SK-N-SH (cell line): ENCODE measurements at regions not wholly inside any gene's neighbourhood (a gene's known extent, or its start where the extent isn't known, plus 50 kb on each side); places are given as distances from the start of the nearest gene placed in this dataset.
"Not testable (repeated sequence)": the region's sequence is repeated elsewhere in the genome, so short reads cannot be mapped to it uniquely, and the experiment has no call there.

Experiments used
- CTCF ChIA-PET: fragments of 300-600, 350-600 bp; formaldehyde crosslinking; extraction: SDS; loops from one replicate; lab custom pipeline; 2021; lab: Yijun Ruan, JAX
- POLR2A ChIA-PET: fragments of 350-600 bp; sonication (Branson Sonifier 250); formaldehyde crosslinking; extraction: SDS; loops from one replicate; lab custom pipeline; 2020; ENCODE audit warnings: antibody characterized with exemption, inconsistent platforms; lab: Yijun Ruan, JAX
- DNase-seq: peaks from one replicate; pipeline ENCODE4 v3.0.0; 2012
- H2AFZ ChIP-seq: fragments of 200-600 bp; sonication (generic); 2 replicates; pipeline ENCODE4 v1.8.1; 2016; ENCODE audit warnings: antibody characterized with exemption, mild to moderate bottlenecking, low read depth
- H3F3A ChIP-seq: fragments of 200-600 bp; sonication (generic); replicated peaks from 2 replicates; pipeline ENCODE3; 2016; ENCODE audit warnings: antibody characterized with exemption, mild to moderate bottlenecking; ENCODE audit not compliant: insufficient read depth
- H3K27ac ChIP-seq, 2 experiments: fragments of 200-500 bp in 1 of 2; fragments of 200-600 bp in 1 of 2; sonication (Bioruptor generic) in 1 of 2; sonication (generic), shearing (Covaris generic) in 1 of 2; 2 replicates each; pipeline versions ENCODE4 v1.5.1 to v1.6.1; 2014 to 2016; ENCODE audit warnings: low read depth in 2 of 2, inconsistent platforms in 1 of 2, low read length in 1 of 2, mild to moderate bottlenecking in 1 of 2, mixed read lengths in 1 of 2
- H3K27me3 ChIP-seq: fragments of 200-600 bp; sonication (generic), shearing (Covaris generic); 2 replicates; pipeline ENCODE4 v1.6.1; 2016; ENCODE audit warnings: mixed run types; ENCODE audit not compliant: insufficient read depth
- H3K36me3 ChIP-seq, 2 experiments: fragments of 200-500 bp in 1 of 2; fragments of 200-600 bp in 1 of 2; sonication (Bioruptor generic) in 1 of 2; sonication (generic) in 1 of 2; replicated peaks in 1 of 2; 2 replicates each; pipeline versions ENCODE3 to v1.5.1; 2014 to 2016; ENCODE audit warnings: low read length in 1 of 2, mild to moderate bottlenecking in 1 of 2; ENCODE audit not compliant: insufficient read depth in 2 of 2, control insufficient read depth in 1 of 2
- H3K4me1 ChIP-seq, 2 experiments: fragments of 200-500 bp in 1 of 2; fragments of 200-600 bp in 1 of 2; sonication (Bioruptor generic) in 1 of 2; sonication (generic), shearing (Covaris generic) in 1 of 2; 2 replicates each; pipeline versions ENCODE4 v1.5.1 to v1.6.1; 2014 to 2016; ENCODE audit warnings: low read depth in 1 of 2, low read length in 1 of 2, mixed run types in 1 of 2; ENCODE audit not compliant: insufficient read depth in 2 of 2, control insufficient read depth in 1 of 2
- H3K4me2 ChIP-seq: fragments of 200-600 bp; sonication (generic), shearing (Covaris generic); 2 replicates; pipeline ENCODE4 v1.6.1; 2017; ENCODE audit warnings: mixed run types
- H3K4me3 ChIP-seq, 2 experiments: fragments of 200-500 bp in 1 of 2; fragments of 200-600 bp in 1 of 2; sonication (Bioruptor generic) in 1 of 2; sonication (generic), shearing (Covaris generic) in 1 of 2; 2 replicates each; pipeline versions ENCODE4 v1.5.1 to v1.8.1; 2014 to 2016; ENCODE audit warnings: low read depth in 2 of 2, inconsistent platforms in 1 of 2, low read length in 1 of 2, mild to moderate bottlenecking in 1 of 2, mixed read lengths in 1 of 2, moderate library complexity in 1 of 2
- H3K79me2 ChIP-seq: fragments of 200-600 bp; sonication (generic); 2 replicates; pipeline ENCODE4 v1.8.1; 2017; ENCODE audit warnings: mild to moderate bottlenecking; ENCODE audit not compliant: insufficient read depth
- H3K9ac ChIP-seq: fragments of 200-600 bp; sonication (generic); 2 replicates; pipeline ENCODE4 v1.6.1; 2017; ENCODE audit warnings: mixed run types
- H3K9me2 ChIP-seq: fragments of 200-600 bp; sonication (generic); 2 replicates; pipeline ENCODE4 v1.6.1; 2017; ENCODE audit warnings: mixed run types
- H3K9me3 ChIP-seq: fragments of 200-600 bp; sonication (generic); 2 replicates; pipeline ENCODE4 v1.6.1; 2017; ENCODE audit warnings: mixed run types, mild to moderate bottlenecking, moderate library complexity
- H4K20me1 ChIP-seq: fragments of 200-600 bp; sonication (generic); 2 replicates; pipeline ENCODE4 v1.6.1; 2017; ENCODE audit warnings: mild to moderate bottlenecking, mixed run types; ENCODE audit not compliant: insufficient read depth
- ELF1 ChIP-seq: IDR thresholded peaks from 2 replicates; pipeline ENCODE4 v1.4.0; 2012
- EP300 ChIP-seq, 2 experiments: IDR thresholded peaks; 2 replicates each; pipeline versions ENCODE4 v1.4.0 to v1.6.1; 2012; ENCODE audit warnings: borderline replicate concordance in 1 of 2, low read depth in 1 of 2, low read length in 1 of 2
- FOXM1 ChIP-seq: IDR thresholded peaks from 2 replicates; pipeline ENCODE4 v1.4.0; 2012; ENCODE audit warnings: low read depth, mild to moderate bottlenecking
- JUND ChIP-seq: IDR thresholded peaks from 2 replicates; pipeline ENCODE4 v1.4.0; 2012
- MAX ChIP-seq: IDR thresholded peaks from 2 replicates; pipeline ENCODE4 v1.4.0; 2012; ENCODE audit warnings: low read depth
- MEF2A ChIP-seq: IDR thresholded peaks from 2 replicates; pipeline ENCODE4 v1.4.0; 2012; ENCODE audit warnings: low read depth, borderline replicate concordance
- MXI1 ChIP-seq: IDR thresholded peaks from 2 replicates; pipeline ENCODE4 v1.6.1; 2012; ENCODE audit warnings: mild to moderate bottlenecking, low read depth, low read length, improper control_type of control experiment
- NFIC ChIP-seq: IDR thresholded peaks from 2 replicates; pipeline ENCODE4 v1.4.0; 2012; ENCODE audit warnings: borderline replicate concordance
- PBX3 ChIP-seq: IDR thresholded peaks from 2 replicates; pipeline ENCODE4; 2012
- RCOR1 ChIP-seq: fragments of 150-350 bp; IDR thresholded peaks from 2 replicates; pipeline ENCODE4 v1.6.1; 2017; ENCODE audit warnings: antibody characterized with exemption, low read length
- RFX5 ChIP-seq: IDR thresholded peaks from 2 replicates; pipeline ENCODE4 v1.6.1; 2012; ENCODE audit warnings: mild to moderate bottlenecking, improper control_type of control experiment, low read length
- RXRA ChIP-seq: IDR thresholded peaks from 2 replicates; pipeline ENCODE4 v1.4.0; 2012; ENCODE audit warnings: low read depth, mild to moderate bottlenecking, borderline replicate concordance
- TCF12 ChIP-seq: IDR thresholded peaks from 2 replicates; pipeline ENCODE4 v1.4.0; 2012
- WGBS: methylation state at CpG from one replicate; pipeline ENCODE4 v1.1.6; 2017; ENCODE audit warnings: low lambda C conversion rate; 5-methylcytosine and 5-hydroxymethylcytosine counted together
- TF ChIP-seq, protein P1 (sequence below): fragments of 150-350 bp; IDR thresholded peaks from 2 replicates; pipeline ENCODE4 v1.6.1; 2016; ENCODE audit warnings: mild to moderate bottlenecking, low read depth, low read length

DNA sequence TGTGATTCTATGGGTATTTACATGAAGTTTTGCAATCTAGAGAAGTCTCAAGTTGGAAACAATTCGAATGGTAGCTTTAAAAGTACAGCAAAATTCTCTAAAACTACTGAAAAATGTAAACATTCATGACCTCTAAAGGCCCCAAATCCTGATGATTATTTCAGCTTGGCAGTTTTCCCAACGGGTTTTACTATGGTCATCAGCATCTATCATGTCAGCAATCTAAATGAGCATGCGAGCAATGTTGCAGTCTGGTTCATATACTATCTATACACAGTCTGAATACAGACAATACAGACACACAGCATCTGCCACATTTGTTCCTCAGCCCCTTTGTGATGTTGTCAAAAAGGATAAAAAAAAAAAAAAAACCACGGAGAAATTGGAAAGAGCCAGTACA is 790.3 kb upstream of the HTR2C start:
- no peaks in the 10 kb centered on the region for H3K9me3 ChIP-seq
- no peak overlapping the region for H2AFZ ChIP-seq
- ChIA-PET POLR2A (no interaction called here), CTCF (interaction anchor here (1.1 kb wide), 1 partner anchor 28 kb away, joined by 3 read pairs; no protein-coding TSS in a partner anchor)
- no peaks in the 10 kb centered on the region for H4K20me1 ChIP-seq
- no peak for TF ChIP-seq MEF2A
- no peak for TF ChIP-seq ELF1
- no peak for TF ChIP-seq MXI1
- H3K36me3 ChIP-seq: no peaks in the 10 kb centered on the region
- WGBS: 26% methylated on average over 4 of the region's 4 CpGs
- H3K9ac ChIP-seq: no peak overlapping the region
- H3K79me2 ChIP-seq: no peaks in the 10 kb centered on the region
- DNase-seq: peak; percentile 6
- H3K4me1 ChIP-seq: no peaks in the 10 kb centered on the region
- H3K4me2 ChIP-seq: no peak overlapping the region
- no peaks in the 10 kb centered on the region for H3K9me2 ChIP-seq
- H3F3A ChIP-seq: peaks cover 5% of the 10 kb centered on the region
- H3K27ac ChIP-seq: no peak overlapping the region
- no peaks in the 10 kb centered on the region; the same call in 1 of the 2 replicates for H3K27me3 ChIP-seq
- no peak overlapping the region for H3K4me3 ChIP-seq

DNA sequence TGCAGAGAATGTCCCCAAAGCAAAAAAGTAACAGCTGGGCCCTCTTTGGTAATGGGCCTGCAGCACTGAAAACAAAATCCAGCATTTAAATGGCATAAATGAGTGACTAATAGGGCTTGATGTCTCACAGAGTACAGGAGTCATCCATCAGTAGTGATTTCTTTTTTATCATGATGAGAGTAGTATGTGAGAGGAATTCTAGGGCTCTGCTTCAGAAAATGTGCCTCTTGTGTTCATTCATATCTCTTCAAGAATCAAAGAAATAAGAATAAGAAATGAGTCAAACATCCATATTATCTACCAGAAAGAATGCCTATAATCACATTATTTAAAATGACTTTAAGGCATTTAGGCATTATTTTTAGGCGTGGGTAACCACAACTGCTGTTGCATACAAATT is 792.9 kb upstream of the HTR2C start:
- H2AFZ ChIP-seq: no peak overlapping the region
- peaks cover 5% of the 10 kb centered on the region for H3F3A ChIP-seq
- no peaks in the 10 kb centered on the region for H3K9me3 ChIP-seq
- H3K79me2 ChIP-seq: no peaks in the 10 kb centered on the region
- H3K9ac ChIP-seq: no peak overlapping the region
- ChIA-PET POLR2A (no interaction called here), CTCF (no interaction called here)
- no peak overlapping the region for H3K27ac ChIP-seq
- H3K4me3 ChIP-seq: no peak overlapping the region
- no peaks in the 10 kb centered on the region; the same call in none of the 2 replicates for H3K27me3 ChIP-seq
- DNase-seq: no peak
- TF ChIP-seq MXI1 (no peak), JUND (peak; percentile 50; the same call in 1 of the 2 replicates), FOXM1 (peak; percentile 33; the same call in 1 of the 2 replicates), MAX (no peak), TCF12 (peak; percentile 73), PBX3 (peak; percentile 83), RFX5 (no peak), RXRA (no peak), NFIC (peak; percentile 23; the same call in 1 of the 2 replicates), EP300 (IDR thresholded peaks at IDR 0.05; ENCODE audit: borderline replicate concordance in 1 of 2, low read depth in 1 of 2, low read length in 1 of 2) (peak in 1 of 2 experiments; percentile 43; a peak in 1 of 4 replicates), RCOR1 (no peak)
- TF ChIP-seq, protein P1, sequence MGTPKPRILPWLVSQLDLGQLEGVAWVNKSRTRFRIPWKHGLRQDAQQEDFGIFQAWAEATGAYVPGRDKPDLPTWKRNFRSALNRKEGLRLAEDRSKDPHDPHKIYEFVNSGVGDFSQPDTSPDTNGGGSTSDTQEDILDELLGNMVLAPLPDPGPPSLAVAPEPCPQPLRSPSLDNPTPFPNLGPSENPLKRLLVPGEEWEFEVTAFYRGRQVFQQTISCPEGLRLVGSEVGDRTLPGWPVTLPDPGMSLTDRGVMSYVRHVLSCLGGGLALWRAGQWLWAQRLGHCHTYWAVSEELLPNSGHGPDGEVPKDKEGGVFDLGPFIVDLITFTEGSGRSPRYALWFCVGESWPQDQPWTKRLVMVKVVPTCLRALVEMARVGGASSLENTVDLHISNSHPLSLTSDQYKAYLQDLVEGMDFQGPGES: no peak
- TF ChIP-seq, all 33 proteins: peak for 6
- Histone ChIP-seq H4K20me1 (no peaks in the 10 kb centered on the region), H3K36me3 (no peaks in the 10 kb centered on the region), H3K4me1 (no peaks in the 10 kb centered on the region), H3K4me2 (no peak overlapping the region), H3K9me2 (no peaks in the 10 kb centered on the region; the same call in 1 of the 2 replicates)
- 4% methylated on average over 1 of the region's 1 CpG for WGBS

GRCh38 chrX:113784754-113785153 is 799.1 kb upstream of the HTR2C start:
- H2AFZ ChIP-seq, POLR2A ChIA-PET, H3K4me1 ChIP-seq, H3K36me3 ChIP-seq, CTCF ChIA-PET, H3K4me3 ChIP-seq, H3K79me2 ChIP-seq, H3K9me3 ChIP-seq, H3K9ac ChIP-seq, H3K27ac ChIP-seq, H3K9me2 ChIP-seq, DNase-seq, H3K4me2 ChIP-seq, H3K27me3 ChIP-seq, H4K20me1 ChIP-seq, H3F3A ChIP-seq: not testable (repeated sequence)
- 45% methylated on average over 6 of the region's 6 CpGs for WGBS
